LHCN-M2 (cell line): ENCODE measurements at regions not wholly inside any gene's neighbourhood (a gene's known extent, or its start where the extent isn't known, plus 50 kb on each side); places are given as distances from the start of the nearest gene placed in this dataset.

Experiments used
- DNase-seq: peaks from one replicate; pipeline ENCODE4 v3.0.0-alpha.2; 2012; ENCODE audit warnings: low read depth

- DNase-seq = no peak
These were observed 1491.9 kb upstream of the CDH6 start for GRCh38 chr5:29701600-29701999.

- DNase-seq = no peak
These were observed 1495.6 kb upstream of the CDH6 start for GRCh38 chr5:29697785-29698414.

- no peak for DNase-seq
These were observed 1496.2 kb upstream of the CDH6 start for GRCh38 chr5:29697278-29697677.

GRCh38 chr5:29672678-29673077, 1520.8 kb upstream of the CDH6 start:
- no peak for DNase-seq

GRCh38 chr5:29662876-29663275, 1530.6 kb upstream of the CDH6 start:
- DNase-seq = no peak

- DNase-seq = no peak
These were observed 1538.5 kb upstream of the CDH6 start for GRCh38 chr5:29654954-29655353.

GRCh38 chr5:29649321-29649720, 1544.2 kb upstream of the CDH6 start:
- no peak for DNase-seq

- DNase-seq = no peak
These were observed 1550.9 kb upstream of the CDH6 start for GRCh38 chr5:29642601-29643000.

- DNase-seq = no peak
These were observed 1579.3 kb upstream of the CDH6 start for GRCh38 chr5:29614206-29614605.

- DNase-seq = no peak
These were observed 1605.2 kb upstream of the CDH6 start for GRCh38 chr5:29588236-29588635.

GRCh38 chr5:29587832-29588231, 1605.7 kb upstream of the CDH6 start:
- DNase-seq = no peak

GRCh38 chr5:29568028-29568427, 1625.5 kb upstream of the CDH6 start:
- DNase-seq = no peak

- DNase-seq = no peak
These were observed 1631.9 kb upstream of the CDH6 start for GRCh38 chr5:29561564-29561963.

GRCh38 chr5:29550523-29550922, 1643.0 kb upstream of the CDH6 start:
- no peak for DNase-seq

- DNase-seq = no peak
These were observed 1645.2 kb upstream of the CDH6 start for GRCh38 chr5:29548262-29548661.

GRCh38 chr5:29547236-29547865, 1646.1 kb upstream of the CDH6 start:
- DNase-seq = no peak

- no peak for DNase-seq
These were observed 1650.0 kb upstream of the CDH6 start for GRCh38 chr5:29543501-29543900.

GRCh38 chr5:29524227-29524626, 1669.3 kb upstream of the CDH6 start:
- DNase-seq = no peak

- DNase-seq = no peak
These were observed 1675.3 kb upstream of the CDH6 start for GRCh38 chr5:29518176-29518575.

- DNase-seq = no peak
These were observed 1677.3 kb upstream of the CDH6 start for GRCh38 chr5:29516224-29516623.

- DNase-seq = no peak
These were observed 1685.4 kb upstream of the CDH6 start for GRCh38 chr5:29508131-29508530.

GRCh38 chr5:29504411-29504810, 1689.1 kb upstream of the CDH6 start:
- DNase-seq = no peak

- DNase-seq = no peak
These were observed 1694.6 kb upstream of the CDH6 start for GRCh38 chr5:29498860-29499259.

GRCh38 chr5:29498412-29498811, 1695.1 kb upstream of the CDH6 start:
- DNase-seq = no peak
